ENCODE measurements at regions not wholly inside any gene's neighbourhood (a gene's known extent, or its start where the extent isn't known, plus 50 kb on each side); places are given as distances from the start of the nearest gene placed in this dataset.
A peak's percentile ranks its signal among the peaks of the same experiment; 100 is the strongest.

GRCh38 chr2:145102706-145103105 lies 582.8 kb upstream of the ZEB2 start:
- TF ChIP-seq CTCF (IDR thresholded peaks at IDR 0.05; ENCODE audit: insufficient read depth, low read length) = no peak
- no peak for TF ChIP-seq SPI1 (IDR thresholded peaks at IDR 0.05; ENCODE audit: borderline replicate concordance, low read depth)
- no peak for TF ChIP-seq POLR2AphosphoS5 (IDR thresholded peaks at IDR 0.05; ENCODE audit: low read depth)
- no peak for TF ChIP-seq GABPA (IDR thresholded peaks at IDR 0.05; ENCODE audit: low read depth)
- TF ChIP-seq REST (IDR thresholded peaks at IDR 0.05; ENCODE audit: insufficient replicate concordance, low read depth) = no peak
- H3K4me3 ChIP-seq (replicated peaks; ENCODE audit: insufficient read depth, low read length) = no peak overlapping the region
- DNase-seq (ENCODE audit: low read depth in 1 of 2, low spot score in 1 of 2) = no peak
- H3K27me3 ChIP-seq (ENCODE audit: insufficient read depth, poor library complexity, severe bottlenecking) = no peaks in the 10 kb centered on the region
- no peak overlapping the region for H3K27ac ChIP-seq (replicated peaks)

- DNase-seq (ENCODE audit: low read depth in 1 of 2, low spot score in 1 of 2) = no peak
- H3K4me3 ChIP-seq (replicated peaks; ENCODE audit: insufficient read depth, low read length) = no peak overlapping the region
- H3K27me3 ChIP-seq (ENCODE audit: insufficient read depth, poor library complexity, severe bottlenecking) = no peaks in the 10 kb centered on the region
- H3K27ac ChIP-seq (replicated peaks) = no peak overlapping the region
- TF ChIP-seq GABPA (IDR thresholded peaks at IDR 0.05; ENCODE audit: low read depth) = no peak
Observed at GRCh38 chr2:145100301-145100700, 580.4 kb upstream of the ZEB2 start.

- DNase-seq (ENCODE audit: low read depth in 1 of 2, low spot score in 1 of 2) = no peak
- H3K4me3 ChIP-seq (replicated peaks; ENCODE audit: insufficient read depth, low read length) = no peak overlapping the region
- no peak overlapping the region for H3K27ac ChIP-seq (replicated peaks)
- H3K27me3 ChIP-seq (ENCODE audit: insufficient read depth, poor library complexity, severe bottlenecking) = no peaks in the 10 kb centered on the region
- TF ChIP-seq GABPA (IDR thresholded peaks at IDR 0.05; ENCODE audit: low read depth) = no peak
- no peak for TF ChIP-seq CTCF (IDR thresholded peaks at IDR 0.05; ENCODE audit: insufficient read depth, low read length)
- TF ChIP-seq REST (IDR thresholded peaks at IDR 0.05; ENCODE audit: insufficient replicate concordance, low read depth) = no peak
- no peak for TF ChIP-seq POLR2AphosphoS5 (IDR thresholded peaks at IDR 0.05; ENCODE audit: low read depth)
- no peak for TF ChIP-seq SPI1 (IDR thresholded peaks at IDR 0.05; ENCODE audit: borderline replicate concordance, low read depth)
Observed at GRCh38 chr2:145096582-145096981, 576.7 kb upstream of the ZEB2 start.

GRCh38 chr2:145095641-145096435 lies 575.9 kb upstream of the ZEB2 start:
- TF ChIP-seq CTCF (IDR thresholded peaks at IDR 0.05; ENCODE audit: insufficient read depth, low read length) = no peak
- no peak for TF ChIP-seq POLR2AphosphoS5 (IDR thresholded peaks at IDR 0.05; ENCODE audit: low read depth)
- no peak for TF ChIP-seq REST (IDR thresholded peaks at IDR 0.05; ENCODE audit: insufficient replicate concordance, low read depth)
- no peak for TF ChIP-seq GABPA (IDR thresholded peaks at IDR 0.05; ENCODE audit: low read depth)
- TF ChIP-seq SPI1 (IDR thresholded peaks at IDR 0.05; ENCODE audit: borderline replicate concordance, low read depth) = no peak
- Histone ChIP-seq H3K27ac (replicated peaks) (no peak overlapping the region), H3K27me3 (ENCODE audit: insufficient read depth, poor library complexity, severe bottlenecking) (no peaks in the 10 kb centered on the region), H3K4me3 (replicated peaks; ENCODE audit: insufficient read depth, low read length) (no peak overlapping the region)
- DNase-seq (ENCODE audit: low read depth in 1 of 2, low spot score in 1 of 2) = peak in 1 of 2 experiments; percentile 8

All from HL-60 (cell line).